Inflammatory macrophage (primary cell): ENCODE measurements at regions not wholly inside any gene's neighbourhood (a gene's known extent, or its start where the extent isn't known, plus 50 kb on each side); places are given as distances from the start of the nearest gene placed in this dataset.
A peak's percentile ranks its signal among the peaks of the same experiment; 100 is the strongest.

ENCODE experiments used
- DNase-seq, 2 donors: peaks; one replicate each; pipeline ENCODE4 v3.0.0-alpha.2; 2020 to 2022

DNA sequence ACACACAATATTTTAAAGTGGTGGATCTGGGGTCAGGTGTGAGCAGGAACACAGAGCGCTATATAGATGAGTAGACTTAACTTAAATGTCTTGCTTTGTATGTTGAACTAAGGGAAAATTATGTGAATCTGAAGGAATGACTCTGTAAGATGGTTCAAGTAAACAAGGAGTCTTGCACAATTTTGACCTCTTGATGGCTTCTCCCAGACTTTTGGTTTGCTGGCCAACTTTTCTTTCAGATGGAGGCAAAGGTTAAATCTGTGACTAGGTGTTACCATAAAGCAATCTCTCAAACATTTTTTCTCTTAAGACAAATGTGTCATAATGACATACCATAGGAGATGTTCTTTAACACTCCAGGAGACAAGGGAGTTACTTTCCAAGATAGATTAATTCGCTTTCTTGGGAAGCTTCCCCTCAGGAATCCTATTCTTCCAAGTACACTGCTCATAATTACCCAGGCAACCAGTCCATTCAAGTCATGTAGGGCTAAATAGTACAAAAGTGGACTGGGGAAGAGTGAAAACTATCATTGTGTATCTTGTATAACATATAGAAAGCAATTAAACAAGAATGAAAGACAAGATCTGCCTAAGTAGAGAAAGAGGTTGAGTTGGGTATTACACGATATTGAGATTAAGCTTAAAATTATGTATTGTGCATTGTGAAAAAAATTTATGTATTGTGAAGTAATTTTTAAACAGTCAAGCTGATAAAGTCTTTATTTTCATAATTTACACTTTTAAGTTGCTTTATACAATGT lies 60.3 kb upstream of the SLC27A6 start:
- DNase-seq, result no peak

- peak; percentile 61 to 66 for DNase-seq
Observed at GRCh38 chr5:128905568-128906110, 59.6 kb upstream of the SLC27A6 start.

DNA sequence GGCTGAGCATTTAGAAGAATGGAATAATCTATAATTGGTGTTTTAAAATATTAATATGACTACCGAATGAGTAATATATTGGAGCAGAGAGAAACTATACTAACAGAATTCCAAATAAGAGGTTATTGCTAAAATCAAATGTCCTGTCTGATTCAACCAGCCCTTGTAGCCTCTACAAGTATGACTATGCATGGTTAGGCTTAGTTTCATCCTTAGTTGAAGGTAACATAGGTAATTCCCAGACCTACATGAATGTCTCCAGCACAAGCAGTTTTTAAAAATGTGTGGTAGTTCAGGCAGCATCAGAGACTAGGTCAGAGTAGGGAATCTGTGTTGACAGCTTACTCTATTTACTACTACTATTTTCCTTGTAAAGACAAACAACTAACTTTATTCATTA lies 51.7 kb upstream of the SLC27A6 start:
- no peak for DNase-seq
